GM12878 (cell line): ENCODE measurements at regions not wholly inside any gene's neighbourhood (a gene's known extent, or its start where the extent isn't known, plus 50 kb on each side); places are given as distances from the start of the nearest gene placed in this dataset.

ENCODE experiments used
- ATF2 ChIP-seq: IDR thresholded peaks from 2 replicates; pipeline ENCODE4 v1.6.1; 2012; ENCODE audit warnings: low read length, inconsistent platforms
- CREM ChIP-seq: IDR thresholded peaks from 2 replicates; pipeline ENCODE4 v1.6.1; 2014; ENCODE audit warnings: antibody characterized with exemption, low read depth
- CTCF ChIP-seq, 3 experiments: IDR thresholded peaks in 2 of 3; conservative IDR thresholded peaks in 1 of 3; 2 replicates each; pipeline ENCODE4 v1.5.1; 2011; ENCODE audit warnings: low read depth in 3 of 3, low read length in 3 of 3, mild to moderate bottlenecking in 3 of 3, control low read depth in 2 of 3, moderate library complexity in 2 of 3, inconsistent platforms in 1 of 3, mixed read lengths in 1 of 3; ENCODE audit not compliant: control insufficient read depth in 2 of 3, insufficient read depth in 1 of 3; ENCODE audit errors: extremely low read depth in 1 of 3
- E2F4 ChIP-seq: IDR thresholded peaks from 2 replicates; pipeline ENCODE4 v1.6.1; 2012; ENCODE audit warnings: low read depth, low read length, improper control_type of control experiment
- EP300 ChIP-seq, 2 experiments: fragments of 150-350 bp in 1 of 2; IDR thresholded peaks; 2 replicates each; pipeline ENCODE4 v1.6.1; 2011 to 2012; ENCODE audit warnings: low read depth in 2 of 2, low read length in 2 of 2, borderline replicate concordance in 1 of 2, improper control_type of control experiment in 1 of 2, inconsistent platforms in 1 of 2; ENCODE audit not compliant: control insufficient read depth in 1 of 2
- HCFC1 ChIP-seq: fragments of 150-350 bp; IDR thresholded peaks from 2 replicates; pipeline ENCODE4 v1.6.1; 2014; ENCODE audit warnings: low read length
- HDGF ChIP-seq: fragments of 450-650 bp; IDR thresholded peaks from 2 replicates; pipeline ENCODE4 v1.6.1; 2016; ENCODE audit warnings: antibody characterized with exemption
- RB1 ChIP-seq: fragments of 450-650 bp; formaldehyde crosslinking; IDR thresholded peaks from 2 replicates; pipeline ENCODE4 v1.6.1; 2017; ENCODE audit warnings: mild to moderate bottlenecking, borderline replicate concordance
- SIX5 ChIP-seq: IDR thresholded peaks from 2 replicates; pipeline ENCODE4 v1.6.1; 2011; ENCODE audit warnings: mild to moderate bottlenecking, low read depth, low read length, moderate library complexity; ENCODE audit not compliant: severe bottlenecking
- SMAD5 ChIP-seq: IDR thresholded peaks from 2 replicates; pipeline ENCODE4 v1.6.1; 2016; ENCODE audit warnings: antibody characterized with exemption, low read depth
- SPI1 ChIP-seq: IDR thresholded peaks from 2 replicates; pipeline ENCODE4 v1.6.1; 2011; ENCODE audit warnings: low read depth, mild to moderate bottlenecking, low read length, moderate library complexity, borderline replicate concordance; ENCODE audit not compliant: insufficient read depth
- SRF ChIP-seq, 2 experiments: IDR thresholded peaks; 2 replicates each; pipeline ENCODE4 v1.6.1; 2011; ENCODE audit warnings: low read depth in 2 of 2, low read length in 2 of 2, mild to moderate bottlenecking in 1 of 2, moderate library complexity in 1 of 2
- YBX1 ChIP-seq: fragments of 450-650 bp; IDR thresholded peaks from 2 replicates; pipeline ENCODE4 v1.6.1; 2016; ENCODE audit warnings: antibody characterized with exemption
- YY1 ChIP-seq: IDR thresholded peaks from 2 replicates; pipeline ENCODE4 v1.6.1; 2011; ENCODE audit warnings: low read depth, mild to moderate bottlenecking, low read length
- TF ChIP-seq, protein P1 (sequence below): IDR thresholded peaks from 2 replicates; pipeline ENCODE4 v1.6.1; 2011; ENCODE audit warnings: mild to moderate bottlenecking, low read depth, low read length, moderate library complexity; ENCODE audit not compliant: insufficient replicate concordance

GRCh38 chr2:142778289-142778688 is 99.2 kb upstream of the KYNU start (continued):
- TF ChIP-seq CTCF (IDR thresholded peaks at IDR 0.05 in 2 of 3, conservative IDR thresholded peaks at IDR 0.05 in 1 of 3; ENCODE audit: control insufficient read depth in 2 of 3, extremely low read depth in 1 of 3, insufficient read depth in 1 of 3, low read depth in 3 of 3, low read length in 3 of 3) (no peak), YY1 (no peak), E2F4 (no peak), SPI1 (no peak), SRF (IDR thresholded peaks at IDR 0.05; ENCODE audit: low read depth in 2 of 2, low read length in 2 of 2) (no peak), ATF2 (no peak), SIX5 (no peak), HDGF (no peak), EP300 (IDR thresholded peaks at IDR 0.05; ENCODE audit: borderline replicate concordance in 1 of 2, control insufficient read depth in 1 of 2, low read depth in 2 of 2, low read length in 2 of 2) (no peak), YBX1 (no peak), CREM (no peak), HCFC1 (no peak), RB1 (no peak), SMAD5 (no peak)
- TF ChIP-seq, protein P1, sequence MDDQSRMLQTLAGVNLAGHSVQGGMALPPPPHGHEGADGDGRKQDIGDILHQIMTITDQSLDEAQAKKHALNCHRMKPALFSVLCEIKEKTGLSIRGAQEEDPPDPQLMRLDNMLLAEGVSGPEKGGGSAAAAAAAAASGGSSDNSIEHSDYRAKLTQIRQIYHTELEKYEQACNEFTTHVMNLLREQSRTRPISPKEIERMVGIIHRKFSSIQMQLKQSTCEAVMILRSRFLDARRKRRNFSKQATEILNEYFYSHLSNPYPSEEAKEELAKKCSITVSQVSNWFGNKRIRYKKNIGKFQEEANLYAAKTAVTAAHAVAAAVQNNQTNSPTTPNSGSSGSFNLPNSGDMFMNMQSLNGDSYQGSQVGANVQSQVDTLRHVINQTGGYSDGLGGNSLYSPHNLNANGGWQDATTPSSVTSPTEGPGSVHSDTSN: no peak
